ENCODE measurements at regions not wholly inside any gene's neighbourhood (a gene's known extent, or its start where the extent isn't known, plus 50 kb on each side); places are given as distances from the start of the nearest gene placed in this dataset.

GRCh38 chr1:232509570-232509969 lies 120.4 kb downstream of the SIPA1L2 start:
- Histone ChIP-seq H3K4me3 (no peak overlapping the region), H3K36me3 (peaks cover 0 to 13% (median 0%) of the 10 kb centered on the region in 6 donors), H3K9me3 (no peaks in the 10 kb centered on the region), H3K27me3 (replicated peaks in 1 of 7) (no peaks in the 10 kb centered on the region), H3K4me1 (peaks cover 0 to 42% (median 13%) of the 10 kb centered on the region in 6 donors), H3K27ac (peak overlapping the region in 5 of 8 donors; percentile 4 to 51 (median 35))
- no peak for TF ChIP-seq POLR2A (IDR thresholded peaks at IDR 0.05)
- no peak for TF ChIP-seq CTCF (IDR thresholded peaks at IDR 0.05 in 8 of 11, conservative IDR thresholded peaks at IDR 0.05 in 3 of 11)
- no peak for TF ChIP-seq POLR2AphosphoS5 (IDR thresholded peaks at IDR 0.05)
- WGBS, 5 donors = 59 to 75% (median 71%) methylated on average over 3 to 7 of the region's 7 CpGs
- intact Hi-C loops (cut with DNase I; ENCODE audit: low total_unique reads) = no loop called here
- DNase-seq = no peak

- TF ChIP-seq POLR2A (IDR thresholded peaks at IDR 0.05) (no peak), CTCF (IDR thresholded peaks at IDR 0.05 in 8 of 11, conservative IDR thresholded peaks at IDR 0.05 in 3 of 11) (no peak), POLR2AphosphoS5 (IDR thresholded peaks at IDR 0.05) (no peak)
- 71 to 82% (median 78%) methylated on average over 9 of the region's 9 CpGs for WGBS, 5 donors
- no peak for DNase-seq
Measured at GRCh38 chr1:232508130-232508701, 121.7 kb downstream of the SIPA1L2 start.

GRCh38 chr1:232507571-232507970 lies 122.4 kb downstream of the SIPA1L2 start:
- intact Hi-C loops (cut with DNase I; ENCODE audit: low total_unique reads) = no loop called here
- peaks cover 0 to 42% (median 13%) of the 10 kb centered on the region in 6 donors for H3K4me1 ChIP-seq
- no peaks in the 10 kb centered on the region for H3K9me3 ChIP-seq
- H3K4me3 ChIP-seq = no peak overlapping the region
- DNase-seq = no peak
- peak overlapping the region in 1 of 8 donors; percentile 51 for H3K27ac ChIP-seq
- WGBS, 5 donors = 87 to 90% (median 89%) methylated on average over 2 of the region's 2 CpGs
- H3K27me3 ChIP-seq (replicated peaks in 1 of 7) = no peaks in the 10 kb centered on the region
- TF ChIP-seq CTCF (IDR thresholded peaks at IDR 0.05 in 8 of 11, conservative IDR thresholded peaks at IDR 0.05 in 3 of 11) (no peak), POLR2A (IDR thresholded peaks at IDR 0.05) (no peak), POLR2AphosphoS5 (IDR thresholded peaks at IDR 0.05) (no peak)
- no peaks in the 10 kb centered on the region for H3K36me3 ChIP-seq

More at GRCh38 chr1:232508130-232508701, 121.7 kb downstream of the SIPA1L2 start:
- Histone ChIP-seq H3K4me3 (no peak overlapping the region), H3K27me3 (replicated peaks in 1 of 7) (no peaks in the 10 kb centered on the region), H3K27ac (peak overlapping the region in 4 of 8 donors; percentile 16 to 58 (median 36)), H3K36me3 (no peaks in the 10 kb centered on the region), H3K9me3 (no peaks in the 10 kb centered on the region), H3K4me1 (peaks cover 0 to 42% (median 13%) of the 10 kb centered on the region in 6 donors)
- intact Hi-C loops (cut with DNase I; ENCODE audit: low total_unique reads) = no loop called here

- 80 to 92% (median 86%) methylated on average over 2 of the region's 2 CpGs for whole genome bisulfite sequencing, 5 donors
Measured at GRCh38 chr1:232505884-232506283, 124.0 kb downstream of the SIPA1L2 start.

More at GRCh38 chr1:232505884-232506283, 124.0 kb downstream of the SIPA1L2 start:
- H3K27ac ChIP-seq = no peak overlapping the region
- H3K9me3 ChIP-seq = no peaks in the 10 kb centered on the region
- TF ChIP-seq POLR2A (IDR thresholded peaks at IDR 0.05) (no peak), POLR2AphosphoS5 (IDR thresholded peaks at IDR 0.05) (no peak), CTCF (IDR thresholded peaks at IDR 0.05 in 8 of 11, conservative IDR thresholded peaks at IDR 0.05 in 3 of 11) (no peak)
- no peaks in the 10 kb centered on the region for H3K36me3 ChIP-seq
- H3K4me3 ChIP-seq = no peak overlapping the region
- intact Hi-C loops (cut with DNase I; ENCODE audit: low total_unique reads) = no loop called here
- peaks cover 0 to 35% (median 13%) of the 10 kb centered on the region in 6 donors for H3K4me1 ChIP-seq
- H3K27me3 ChIP-seq (replicated peaks in 1 of 7) = no peaks in the 10 kb centered on the region
- DNase-seq = no peak
